ENCODE measurements at regions not wholly inside any gene's neighbourhood (a gene's known extent, or its start where the extent isn't known, plus 50 kb on each side); places are given as distances from the start of the nearest gene placed in this dataset.

- TF ChIP-seq CTCF (IDR thresholded peaks at IDR 0.05) (no peak), ZFX (IDR thresholded peaks at IDR 0.05; ENCODE audit: borderline replicate concordance) (no peak)
Measured at GRCh38 chr12:125688881-125689280, 623.6 kb downstream of the AACS start.
